ENCODE measurements at regions not wholly inside any gene's neighbourhood (a gene's known extent, or its start where the extent isn't known, plus 50 kb on each side); places are given as distances from the start of the nearest gene placed in this dataset.

GRCh38 chr4:115824630-115825029, 711.2 kb upstream of the NDST4 start:
- no peak for DNase-seq

GRCh38 chr4:115803825-115804224, 690.4 kb upstream of the NDST4 start:
- no peak for DNase-seq

GRCh38 chr4:115790812-115791211, 677.4 kb upstream of the NDST4 start:
- no peak for DNase-seq

- DNase-seq = no peak
These were observed 668.2 kb upstream of the NDST4 start for GRCh38 chr4:115781528-115782146.

- DNase-seq = no peak
These were observed 667.4 kb upstream of the NDST4 start for GRCh38 chr4:115780835-115781234.

- DNase-seq = no peak
These were observed 666.8 kb upstream of the NDST4 start for GRCh38 chr4:115780268-115780667.

- no peak for DNase-seq
These were observed 656.7 kb upstream of the NDST4 start for GRCh38 chr4:115770046-115770543.

- no peak for DNase-seq
These were observed 656.0 kb upstream of the NDST4 start for GRCh38 chr4:115769396-115769795.

GRCh38 chr4:115763051-115763450, 649.6 kb upstream of the NDST4 start:
- DNase-seq = no peak

- no peak for DNase-seq
These were observed 645.8 kb upstream of the NDST4 start for GRCh38 chr4:115759231-115759630.

GRCh38 chr4:115749404-115749803, 636.0 kb upstream of the NDST4 start:
- no peak for DNase-seq

- no peak for DNase-seq
These were observed 627.4 kb upstream of the NDST4 start for GRCh38 chr4:115740806-115741205.

- no peak for DNase-seq
These were observed 616.4 kb upstream of the NDST4 start for GRCh38 chr4:115729739-115730266.

GRCh38 chr4:115723621-115724020, 610.2 kb upstream of the NDST4 start:
- DNase-seq = no peak

- DNase-seq = no peak
These were observed 607.2 kb upstream of the NDST4 start for GRCh38 chr4:115720611-115721010.

GRCh38 chr4:115711575-115711974, 598.2 kb upstream of the NDST4 start:
- DNase-seq = no peak

GRCh38 chr4:115688961-115689360, 575.5 kb upstream of the NDST4 start:
- DNase-seq = no peak

- DNase-seq = no peak
These were observed 573.8 kb upstream of the NDST4 start for GRCh38 chr4:115687052-115687755.

GRCh38 chr4:115678425-115678941, 565.1 kb upstream of the NDST4 start:
- no peak for DNase-seq

- DNase-seq = no peak
These were observed 562.3 kb upstream of the NDST4 start for GRCh38 chr4:115675719-115676118.

GRCh38 chr4:115674485-115674884, 561.1 kb upstream of the NDST4 start:
- DNase-seq = no peak

- DNase-seq = no peak
These were observed 558.2 kb upstream of the NDST4 start for GRCh38 chr4:115671581-115671980.

GRCh38 chr4:115670930-115671329, 557.5 kb upstream of the NDST4 start:
- DNase-seq = no peak
